ENCODE measurements at regions not wholly inside any gene's neighbourhood (a gene's known extent, or its start where the extent isn't known, plus 50 kb on each side); places are given as distances from the start of the nearest gene placed in this dataset.

GRCh38 chr6:98467091-98467490 lies 367.3 kb upstream of the POU3F2 start:
- no peak for DNase-seq (ENCODE audit: low spot score)

GRCh38 chr6:98467902-98468301 lies 366.5 kb upstream of the POU3F2 start:
- DNase-seq (ENCODE audit: low spot score), result no peak

DNA sequence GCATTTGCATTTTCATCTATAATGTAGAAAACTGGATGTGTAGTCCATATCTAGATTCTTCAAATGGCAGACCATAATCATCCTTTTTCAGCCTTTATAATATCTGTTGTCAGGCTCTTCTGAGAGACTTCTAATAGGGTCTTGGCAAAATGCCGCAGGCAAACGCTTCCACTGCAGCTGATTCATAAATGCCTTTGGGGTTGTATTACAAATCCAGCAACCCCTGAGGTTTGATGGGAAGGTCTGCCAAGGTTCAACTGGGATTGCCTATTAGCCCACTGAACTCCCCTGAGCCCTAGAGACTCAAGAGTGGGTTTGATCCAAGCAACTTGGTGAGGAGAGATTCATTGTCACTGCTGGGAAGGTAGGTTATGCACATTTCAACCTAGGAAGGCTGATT lies 365.2 kb upstream of the POU3F2 start:
- DNase-seq (ENCODE audit: low spot score), result no peak

DNA sequence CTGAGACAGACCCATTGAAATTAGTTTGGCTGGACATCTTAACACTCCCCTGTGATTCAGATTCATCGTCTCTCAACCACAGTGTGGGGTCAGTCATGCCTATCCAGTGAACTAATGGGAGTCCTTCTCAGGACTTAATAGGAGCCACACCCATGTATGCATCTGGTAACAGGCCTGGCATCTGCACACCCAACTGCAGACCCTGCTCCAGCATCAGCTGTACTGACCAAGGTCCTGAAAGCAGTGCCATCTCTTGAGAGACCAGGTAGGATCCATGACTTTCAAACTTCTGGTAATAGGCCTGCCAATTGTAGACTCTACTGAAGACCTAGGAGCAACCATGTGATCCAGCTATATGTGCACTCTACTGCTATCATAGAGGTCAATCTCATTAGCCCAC lies 363.6 kb upstream of the POU3F2 start:
- DNase-seq (ENCODE audit: low spot score), result no peak

DNA sequence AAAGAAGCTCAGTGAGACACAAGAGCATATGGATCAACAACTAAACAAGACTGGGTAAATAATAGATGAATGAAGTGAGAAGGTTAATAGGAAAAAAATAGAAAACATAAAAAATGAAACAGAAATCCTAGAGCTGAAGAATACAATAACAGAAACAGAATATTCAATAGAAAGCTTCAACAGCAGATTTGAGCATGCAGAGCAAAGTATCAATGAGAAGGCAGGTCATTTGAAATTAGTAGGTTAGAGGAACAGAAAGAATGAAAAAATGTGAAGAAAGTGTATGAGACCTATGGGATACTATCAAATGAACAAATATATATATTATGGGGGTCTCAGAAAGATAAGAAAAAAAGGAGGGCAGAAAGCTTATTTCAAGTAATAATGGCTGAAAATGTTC lies 362.9 kb upstream of the POU3F2 start:
- no peak for DNase-seq (ENCODE audit: low spot score)

DNA sequence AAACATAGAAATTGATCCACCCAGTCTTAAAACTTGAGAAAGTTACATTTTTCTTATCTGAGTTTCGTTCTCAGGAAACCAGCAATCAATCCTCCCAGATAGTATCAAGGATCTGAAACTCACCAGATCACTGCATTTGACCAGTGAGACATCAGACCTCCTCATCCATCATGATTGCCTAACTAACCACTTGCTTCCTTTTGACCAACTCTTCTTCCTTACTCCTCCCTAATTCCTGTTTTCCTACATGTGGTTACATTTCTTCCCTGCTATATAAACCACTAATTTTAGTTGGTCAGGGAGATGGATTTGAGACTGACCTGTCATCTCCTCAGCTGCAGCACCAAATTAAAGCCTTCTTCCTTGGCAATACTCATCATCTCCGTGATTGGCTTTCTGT lies 357.1 kb upstream of the POU3F2 start:
- DNase-seq (ENCODE audit: low spot score), result no peak

DNA sequence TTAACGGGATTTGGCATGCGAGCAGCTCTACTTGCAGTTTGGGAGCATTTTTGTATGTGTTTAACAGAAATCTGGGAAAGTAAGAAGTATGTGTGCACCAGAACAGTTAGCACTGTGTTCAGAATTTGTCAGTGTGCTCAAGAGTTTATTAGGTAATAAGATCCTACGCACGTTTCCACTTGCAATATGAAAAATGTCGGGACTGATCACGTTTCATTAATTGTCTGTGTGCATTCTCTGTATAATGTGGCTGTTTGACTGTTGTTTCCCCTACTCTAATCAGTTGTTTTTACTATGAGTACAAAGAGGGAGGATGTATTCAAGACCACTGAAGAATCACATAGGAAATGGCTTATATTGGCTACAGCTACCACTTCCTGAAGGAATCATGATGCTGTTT lies 349.7 kb upstream of the POU3F2 start:
- DNase-seq (ENCODE audit: low spot score), result no peak

- no peak for DNase-seq (ENCODE audit: low spot score)
These were observed 348.8 kb upstream of the POU3F2 start for GRCh38 chr6:98485593-98485992.

DNA sequence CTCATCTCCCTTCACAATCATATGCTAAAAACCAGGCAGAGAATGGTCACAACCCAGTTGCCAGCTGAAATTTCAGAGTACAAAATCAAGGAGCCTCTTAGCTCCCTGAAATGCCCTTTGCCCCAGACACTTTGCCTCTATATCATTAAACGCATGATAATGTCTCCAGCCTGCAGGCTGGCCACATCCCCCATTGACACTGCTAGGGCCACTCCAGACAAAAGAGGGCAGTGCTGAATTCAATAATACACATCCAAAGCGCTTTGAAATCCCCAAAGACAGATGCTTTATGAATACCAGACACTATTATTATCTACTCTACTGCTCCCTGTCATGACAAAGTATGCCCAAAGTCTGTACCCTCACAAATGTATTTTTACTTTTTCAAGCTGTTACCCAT lies 348.3 kb upstream of the POU3F2 start:
- DNase-seq (ENCODE audit: low spot score), result no peak

- no peak for DNase-seq (ENCODE audit: low spot score)
These were observed 346.8 kb upstream of the POU3F2 start for GRCh38 chr6:98487612-98488011.

- no peak for DNase-seq (ENCODE audit: low spot score)
These were observed 336.1 kb upstream of the POU3F2 start for GRCh38 chr6:98498144-98498775.

- DNase-seq (ENCODE audit: low spot score), result no peak
These were observed 335.5 kb upstream of the POU3F2 start for GRCh38 chr6:98498866-98499265.

- DNase-seq (ENCODE audit: low spot score), result no peak
These were observed 320.2 kb upstream of the POU3F2 start for GRCh38 chr6:98514073-98514720.

DNA sequence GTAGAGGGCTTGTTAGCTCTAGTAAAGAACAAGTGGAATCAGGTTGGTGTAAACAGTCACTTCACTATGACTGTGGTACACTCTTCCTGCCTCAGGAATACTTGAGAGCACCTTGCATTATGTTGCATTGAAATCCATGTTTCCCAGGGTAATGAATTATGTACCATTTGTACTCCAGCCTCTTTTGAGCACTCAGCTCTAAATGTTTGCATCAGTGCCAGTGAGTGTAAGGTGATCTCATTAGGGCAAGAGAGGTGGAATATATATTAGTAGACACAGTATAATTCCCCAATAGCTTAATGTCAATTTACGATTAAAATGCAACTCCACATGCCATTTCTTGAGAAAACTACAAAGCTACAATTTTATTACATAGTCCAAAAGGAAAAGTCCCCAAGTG lies 319.6 kb upstream of the POU3F2 start:
- DNase-seq (ENCODE audit: low spot score), result no peak

DNA sequence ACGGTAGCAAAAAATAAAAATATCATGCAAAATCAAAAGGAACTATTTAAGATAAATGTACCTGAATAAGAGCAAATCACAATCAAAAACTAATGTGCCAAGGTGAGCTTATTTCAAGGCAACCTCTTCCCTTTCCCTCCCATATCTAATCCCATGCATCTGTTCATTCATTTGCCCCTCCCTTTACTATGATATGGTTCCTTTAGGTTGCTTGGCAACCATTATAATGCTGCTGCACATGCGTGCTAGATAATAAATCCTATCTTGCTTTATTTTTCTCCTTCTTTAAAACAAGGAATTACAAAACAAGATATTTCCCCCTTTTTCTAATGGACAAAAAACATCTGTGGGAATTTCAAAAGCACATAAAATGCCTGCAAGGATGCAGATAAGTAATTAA lies 318.2 kb upstream of the POU3F2 start:
- no peak for DNase-seq (ENCODE audit: low spot score)

GRCh38 chr6:98516866-98517265 lies 317.5 kb upstream of the POU3F2 start:
- DNase-seq (ENCODE audit: low spot score), result no peak

GRCh38 chr6:98525860-98526259 lies 308.5 kb upstream of the POU3F2 start:
- no peak for DNase-seq (ENCODE audit: low spot score)

GRCh38 chr6:98526465-98526864 lies 307.9 kb upstream of the POU3F2 start:
- DNase-seq (ENCODE audit: low spot score), result no peak

DNA sequence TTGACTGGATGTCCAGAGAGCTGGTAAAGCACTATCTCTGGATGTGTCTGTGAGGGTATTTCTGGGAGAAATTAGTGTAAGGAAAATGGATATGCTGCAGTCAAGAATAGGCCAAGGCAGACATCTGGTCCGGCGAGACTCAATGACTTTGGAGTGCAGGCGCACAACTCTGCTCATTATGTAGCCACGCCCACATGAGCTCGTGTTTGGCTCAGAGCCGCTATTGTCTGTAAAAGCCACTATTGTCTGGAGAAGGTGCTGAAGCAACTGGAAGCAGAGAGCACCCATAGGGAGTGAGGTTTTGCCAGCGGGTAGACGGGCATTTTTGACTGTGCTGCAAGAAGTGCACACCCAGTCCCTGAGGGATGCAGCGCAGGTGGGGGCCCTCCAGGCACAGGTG lies 305.0 kb upstream of the POU3F2 start:
- DNase-seq (ENCODE audit: low spot score), result no peak

DNA sequence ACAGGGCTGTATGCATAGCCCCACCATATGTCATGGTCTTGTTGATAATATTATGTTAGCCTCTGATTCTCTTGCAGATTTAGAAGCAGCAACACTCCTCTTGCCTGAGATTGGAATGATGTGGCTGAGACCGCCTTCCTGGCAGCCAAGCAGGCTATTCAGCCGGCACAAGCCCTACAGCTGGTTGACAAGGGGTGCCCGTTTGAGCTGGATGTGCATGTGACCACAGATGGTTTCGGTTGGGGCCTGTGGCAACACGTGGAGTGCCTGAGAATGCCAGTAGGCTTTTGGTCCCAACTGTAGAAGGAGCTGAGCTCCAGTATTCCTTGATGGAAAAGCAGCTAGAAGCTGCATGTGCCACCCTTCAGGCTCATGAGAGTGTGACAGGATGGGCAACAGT lies 303.6 kb upstream of the POU3F2 start:
- DNase-seq (ENCODE audit: low spot score), result no peak

DNA sequence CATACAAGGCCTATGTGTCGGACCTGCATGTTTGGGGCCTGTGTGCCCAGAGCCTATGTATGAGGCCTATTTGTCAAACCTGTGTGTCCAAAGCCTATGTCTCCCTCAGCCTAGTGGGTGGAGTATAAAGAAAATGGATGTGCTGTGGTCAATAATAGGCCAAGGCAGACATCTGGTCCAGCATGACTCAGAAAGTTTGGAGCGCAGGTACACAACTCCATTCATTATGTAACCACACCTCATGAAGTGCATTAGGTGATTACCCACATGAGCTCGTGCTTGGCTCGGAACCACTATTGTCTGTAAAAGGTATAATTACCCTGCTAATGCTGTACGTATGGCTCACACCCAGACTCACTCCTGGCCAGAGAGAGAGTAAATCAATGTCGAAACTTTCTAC lies 302.4 kb upstream of the POU3F2 start:
- DNase-seq (ENCODE audit: low spot score), result no peak

GRCh38 chr6:98539741-98540140 lies 294.6 kb upstream of the POU3F2 start:
- DNase-seq (ENCODE audit: low spot score), result peak; percentile 28

DNA sequence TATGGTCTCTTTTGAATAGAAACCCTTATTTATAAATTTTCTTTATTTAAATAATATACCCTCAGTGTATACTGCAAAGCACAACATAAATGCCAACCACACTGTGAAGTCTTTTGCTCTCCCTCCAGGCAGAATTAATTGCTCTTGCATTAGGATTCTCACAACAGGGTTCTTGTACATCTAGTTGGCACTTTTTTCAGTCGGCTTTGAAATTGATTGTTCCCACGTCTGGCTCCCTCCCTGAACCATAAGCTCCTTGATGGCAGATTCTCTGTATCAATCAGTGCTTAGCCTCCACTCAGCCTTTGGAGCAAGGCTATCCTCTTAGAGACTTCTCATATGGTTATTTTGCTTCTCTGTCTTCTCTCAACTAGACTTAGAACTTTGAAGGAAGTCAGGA lies 288.0 kb upstream of the POU3F2 start:
- DNase-seq (ENCODE audit: low spot score), result no peak

- no peak for DNase-seq (ENCODE audit: low spot score)
These were observed 287.2 kb upstream of the POU3F2 start for GRCh38 chr6:98547151-98547550.
